Glutamatergic neuron (in vitro differentiated cells): ENCODE measurements at regions not wholly inside any gene's neighbourhood (a gene's known extent, or its start where the extent isn't known, plus 50 kb on each side); places are given as distances from the start of the nearest gene placed in this dataset.

Experiments used
- DNase-seq: peaks from one replicate; pipeline ENCODE4 v3.0.0; 2022
- H3K27ac Mint-ChIP-seq: one replicate; pipeline ENCODE4 v1.8.0; 2020; ENCODE audit warnings: mild to moderate bottlenecking, mixed read lengths, inconsistent platforms; ENCODE audit not compliant: unreplicated experiment
- H3K27me3 Mint-ChIP-seq: one replicate; pipeline ENCODE4 v1.8.0; 2020; ENCODE audit warnings: mild to moderate bottlenecking, moderate library complexity, mixed read lengths, inconsistent platforms; ENCODE audit not compliant: unreplicated experiment
- H3K36me3 Mint-ChIP-seq: one replicate; pipeline ENCODE4 v1.8.0; 2020; ENCODE audit warnings: mild to moderate bottlenecking, mixed read lengths, inconsistent platforms; ENCODE audit not compliant: unreplicated experiment
- H3K4me1 Mint-ChIP-seq: one replicate; pipeline ENCODE4 v1.8.0; 2020; ENCODE audit warnings: mild to moderate bottlenecking, low read depth, mixed read lengths, inconsistent platforms; ENCODE audit not compliant: unreplicated experiment
- H3K4me3 Mint-ChIP-seq: one replicate; pipeline ENCODE4 v1.8.0; 2020; ENCODE audit warnings: mild to moderate bottlenecking, mixed read lengths, inconsistent platforms; ENCODE audit not compliant: unreplicated experiment
- H3K9me3 Mint-ChIP-seq: one replicate; pipeline ENCODE4 v1.8.0; 2020; ENCODE audit warnings: mild to moderate bottlenecking, moderate library complexity, mixed read lengths, inconsistent platforms; ENCODE audit not compliant: unreplicated experiment
- CTCF ChIP-seq: fragments of 200-600 bp; sonication (generic); IDR thresholded peaks from one replicate; pipeline ENCODE4 v1.5.0; 2021; ENCODE audit not compliant: partially characterized antibody, unreplicated experiment

GRCh38 chr5:174524351-174524750 lies 200.0 kb upstream of the MSX2 start:
- TF ChIP-seq CTCF: no peak
- H3K4me1 Mint-ChIP-seq: no peaks in the 10 kb centered on the region
- peaks cover 4% of the 10 kb centered on the region for H3K9me3 Mint-ChIP-seq
- H3K4me3 Mint-ChIP-seq: no peak overlapping the region
- no peak for DNase-seq
- H3K27ac Mint-ChIP-seq: no peak overlapping the region
- H3K36me3 Mint-ChIP-seq: no peaks in the 10 kb centered on the region
- H3K27me3 Mint-ChIP-seq: peaks cover 2% of the 10 kb centered on the region

- Mint-ChIP-seq H3K4me3 (no peak overlapping the region), H3K27ac (no peak overlapping the region), H3K36me3 (no peaks in the 10 kb centered on the region), H3K4me1 (no peaks in the 10 kb centered on the region), H3K27me3 (peaks cover 5% of the 10 kb centered on the region), H3K9me3 (peaks cover 5% of the 10 kb centered on the region)
- DNase-seq: no peak
- TF ChIP-seq CTCF: no peak
Observed at GRCh38 chr5:174526177-174526576, 198.2 kb upstream of the MSX2 start.

- Mint-ChIP-seq H3K9me3 (peaks cover 1% of the 10 kb centered on the region), H3K4me1 (no peaks in the 10 kb centered on the region), H3K36me3 (no peaks in the 10 kb centered on the region), H3K27me3 (peaks cover 3% of the 10 kb centered on the region), H3K27ac (no peak overlapping the region), H3K4me3 (no peak overlapping the region)
- DNase-seq: no peak
- no peak for TF ChIP-seq CTCF
Observed at GRCh38 chr5:174527916-174528540, 196.4 kb upstream of the MSX2 start.

GRCh38 chr5:174528821-174529544 lies 195.4 kb upstream of the MSX2 start:
- Mint-ChIP-seq H3K27ac (no peak overlapping the region), H3K27me3 (peaks cover 3% of the 10 kb centered on the region), H3K4me1 (no peaks in the 10 kb centered on the region), H3K36me3 (no peaks in the 10 kb centered on the region), H3K4me3 (no peak overlapping the region), H3K9me3 (peaks cover 1% of the 10 kb centered on the region)
- no peak for DNase-seq
- TF ChIP-seq CTCF: no peak
